ENCODE measurements at regions not wholly inside any gene's neighbourhood (a gene's known extent, or its start where the extent isn't known, plus 50 kb on each side); places are given as distances from the start of the nearest gene placed in this dataset.
"Not testable (repeated sequence)": the region's sequence is repeated elsewhere in the genome, so short reads cannot be mapped to it uniquely, and the experiment has no call there.

DNA sequence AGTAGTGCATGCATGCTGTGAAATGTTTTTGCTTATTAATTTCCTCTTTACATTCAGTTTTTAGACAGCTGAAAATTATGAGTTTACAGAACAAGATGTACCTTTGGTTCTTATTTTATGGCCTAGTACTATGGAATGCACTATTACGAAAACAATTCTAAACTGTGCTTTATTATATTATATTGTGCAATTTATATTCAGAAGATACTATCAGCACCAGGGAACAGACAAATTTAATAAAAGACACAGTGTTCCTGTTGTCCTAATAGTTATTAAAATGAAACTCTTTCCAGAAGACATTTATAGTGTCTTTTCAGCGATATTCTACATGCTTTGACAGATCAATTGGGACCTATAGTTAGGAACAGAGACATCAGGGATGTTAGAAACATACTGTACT lies 427.3 kb downstream of the BTG1 start:
- Histone ChIP-seq H3K27me3 (ENCODE audit: control insufficient read depth, insufficient read depth, low read length) (no peaks in the 10 kb centered on the region), H3K9me3 (ENCODE audit: control insufficient read depth, insufficient read depth, low read length) (no peaks in the 10 kb centered on the region), H3K4me3 (ENCODE audit: low read depth, low read length) (no peak overlapping the region), H3K27ac (ENCODE audit: low read depth, low read length) (no peak overlapping the region)
- POLR2A ChIA-PET, result no interaction called here
- CTCF ChIA-PET, result no interaction called here
- TF ChIP-seq, protein P1, sequence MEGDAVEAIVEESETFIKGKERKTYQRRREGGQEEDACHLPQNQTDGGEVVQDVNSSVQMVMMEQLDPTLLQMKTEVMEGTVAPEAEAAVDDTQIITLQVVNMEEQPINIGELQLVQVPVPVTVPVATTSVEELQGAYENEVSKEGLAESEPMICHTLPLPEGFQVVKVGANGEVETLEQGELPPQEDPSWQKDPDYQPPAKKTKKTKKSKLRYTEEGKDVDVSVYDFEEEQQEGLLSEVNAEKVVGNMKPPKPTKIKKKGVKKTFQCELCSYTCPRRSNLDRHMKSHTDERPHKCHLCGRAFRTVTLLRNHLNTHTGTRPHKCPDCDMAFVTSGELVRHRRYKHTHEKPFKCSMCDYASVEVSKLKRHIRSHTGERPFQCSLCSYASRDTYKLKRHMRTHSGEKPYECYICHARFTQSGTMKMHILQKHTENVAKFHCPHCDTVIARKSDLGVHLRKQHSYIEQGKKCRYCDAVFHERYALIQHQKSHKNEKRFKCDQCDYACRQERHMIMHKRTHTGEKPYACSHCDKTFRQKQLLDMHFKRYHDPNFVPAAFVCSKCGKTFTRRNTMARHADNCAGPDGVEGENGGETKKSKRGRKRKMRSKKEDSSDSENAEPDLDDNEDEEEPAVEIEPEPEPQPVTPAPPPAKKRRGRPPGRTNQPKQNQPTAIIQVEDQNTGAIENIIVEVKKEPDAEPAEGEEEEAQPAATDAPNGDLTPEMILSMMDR (IDR thresholded peaks at IDR 0.05; ENCODE audit: low read depth, low read length), result no peak
- DNase-seq (ENCODE audit: low read depth, low spot score), result no peak

- no peaks in the 10 kb centered on the region for H3K9me3 ChIP-seq (ENCODE audit: control insufficient read depth, insufficient read depth, low read length)
- no peaks in the 10 kb centered on the region for H3K27me3 ChIP-seq (ENCODE audit: control insufficient read depth, insufficient read depth, low read length)
- TF ChIP-seq, protein P1 (IDR thresholded peaks at IDR 0.05; ENCODE audit: low read depth, low read length), result no peak
- CTCF ChIA-PET, result no interaction called here
- no peak overlapping the region for H3K27ac ChIP-seq (ENCODE audit: low read depth, low read length)
- no peak overlapping the region for H3K4me3 ChIP-seq (ENCODE audit: low read depth, low read length)
- POLR2A ChIA-PET, result no interaction called here
- DNase-seq (ENCODE audit: low read depth, low spot score), result no peak
Observed at GRCh38 chr12:91717804-91718203, 427.8 kb downstream of the BTG1 start.

- CTCF ChIA-PET; POLR2A ChIA-PET; H3K9me3 ChIP-seq (ENCODE audit: control insufficient read depth, insufficient read depth, low read length); H3K27ac ChIP-seq (ENCODE audit: low read depth, low read length); H3K4me3 ChIP-seq (ENCODE audit: low read depth, low read length); DNase-seq (ENCODE audit: low read depth, low spot score); H3K27me3 ChIP-seq (ENCODE audit: control insufficient read depth, insufficient read depth, low read length): not testable (repeated sequence)
Observed at GRCh38 chr12:91711925-91712324, 433.7 kb downstream of the BTG1 start.

DNA sequence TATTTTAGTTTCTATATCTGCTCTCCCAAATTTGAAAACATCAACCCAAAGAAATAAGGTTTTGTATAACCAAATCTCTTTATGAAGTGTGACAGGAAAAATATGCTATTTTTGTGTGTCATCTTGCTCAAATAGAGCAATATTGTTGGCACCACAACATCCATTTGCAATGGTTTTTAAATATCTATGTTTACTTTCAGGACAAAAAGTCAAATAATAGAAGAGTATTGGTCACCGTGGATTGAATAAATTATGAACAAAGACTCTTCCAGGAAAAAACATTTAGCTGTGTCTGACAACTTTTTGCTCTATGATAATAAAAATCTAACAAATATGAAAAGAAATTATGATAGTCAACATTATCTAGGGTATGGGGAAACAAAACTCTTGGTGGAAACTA lies 439.2 kb downstream of the BTG1 start:
- ChIA-PET CTCF (no interaction called here), POLR2A (no interaction called here)
- Histone ChIP-seq H3K4me3 (ENCODE audit: low read depth, low read length) (no peak overlapping the region), H3K9me3 (ENCODE audit: control insufficient read depth, insufficient read depth, low read length) (no peaks in the 10 kb centered on the region), H3K27me3 (ENCODE audit: control insufficient read depth, insufficient read depth, low read length) (no peaks in the 10 kb centered on the region), H3K27ac (ENCODE audit: low read depth, low read length) (no peak overlapping the region)
- DNase-seq (ENCODE audit: low read depth, low spot score), result no peak
- TF ChIP-seq, protein P1 (IDR thresholded peaks at IDR 0.05; ENCODE audit: low read depth, low read length), result no peak

- no peaks in the 10 kb centered on the region for H3K9me3 ChIP-seq (ENCODE audit: control insufficient read depth, insufficient read depth, low read length)
- ChIA-PET POLR2A (no interaction called here), CTCF (no interaction called here)
- H3K27me3 ChIP-seq (ENCODE audit: control insufficient read depth, insufficient read depth, low read length), result no peaks in the 10 kb centered on the region
- DNase-seq (ENCODE audit: low read depth, low spot score), result no peak
- no peak overlapping the region for H3K4me3 ChIP-seq (ENCODE audit: low read depth, low read length)
- H3K27ac ChIP-seq (ENCODE audit: low read depth, low read length), result no peak overlapping the region
- TF ChIP-seq, protein P1 (IDR thresholded peaks at IDR 0.05; ENCODE audit: low read depth, low read length), result no peak
Observed at GRCh38 chr12:91704446-91704845, 441.2 kb downstream of the BTG1 start.

All from AG04450 (cell line).